ENCODE measurements at regions not wholly inside any gene's neighbourhood (a gene's known extent, or its start where the extent isn't known, plus 50 kb on each side); places are given as distances from the start of the nearest gene placed in this dataset.

DNA sequence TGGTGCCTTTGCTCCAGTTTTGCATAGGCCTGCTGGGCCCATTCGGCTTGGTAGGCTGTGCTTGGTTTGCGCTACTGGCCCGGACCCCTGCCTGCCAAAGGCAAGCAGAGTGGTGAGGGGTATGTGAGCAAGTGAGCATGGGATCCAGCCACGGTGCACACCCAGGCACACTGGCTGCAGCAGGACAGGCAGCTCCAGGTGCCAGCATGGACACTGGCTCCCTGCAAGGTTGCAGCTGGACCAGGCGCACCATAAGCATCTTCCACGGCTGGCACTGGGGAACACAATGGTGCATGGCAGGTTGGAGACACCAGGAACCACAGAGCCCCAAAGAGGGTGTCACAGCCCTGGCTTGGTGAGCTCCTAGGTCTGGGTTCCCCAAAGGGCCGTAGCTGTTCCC, 693.5 kb upstream of the PTBP2 start:
- DNase-seq: no peak

DNA sequence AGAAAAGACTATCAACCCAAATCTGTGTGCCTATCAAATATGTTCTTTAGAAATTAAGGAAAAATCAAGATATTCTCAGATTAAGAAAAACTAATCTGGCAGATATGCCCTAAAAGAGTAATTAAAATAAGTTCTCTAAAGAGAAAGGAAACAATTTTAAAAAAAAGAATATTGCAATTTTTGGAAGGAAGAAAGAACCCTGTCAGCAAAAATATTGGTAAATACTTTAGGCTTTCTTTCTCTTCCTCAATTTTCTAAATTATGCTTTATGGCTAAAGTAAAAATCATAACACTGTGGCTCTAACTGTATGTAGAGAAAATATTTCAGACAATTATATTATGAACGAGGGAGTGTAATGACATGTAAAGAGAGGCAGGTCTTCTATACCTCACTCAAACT, 691.3 kb upstream of the PTBP2 start:
- DNase-seq: no peak

- no peak for DNase-seq
Measured at GRCh38 chr1:96034006-96034405, 687.6 kb upstream of the PTBP2 start.

DNA sequence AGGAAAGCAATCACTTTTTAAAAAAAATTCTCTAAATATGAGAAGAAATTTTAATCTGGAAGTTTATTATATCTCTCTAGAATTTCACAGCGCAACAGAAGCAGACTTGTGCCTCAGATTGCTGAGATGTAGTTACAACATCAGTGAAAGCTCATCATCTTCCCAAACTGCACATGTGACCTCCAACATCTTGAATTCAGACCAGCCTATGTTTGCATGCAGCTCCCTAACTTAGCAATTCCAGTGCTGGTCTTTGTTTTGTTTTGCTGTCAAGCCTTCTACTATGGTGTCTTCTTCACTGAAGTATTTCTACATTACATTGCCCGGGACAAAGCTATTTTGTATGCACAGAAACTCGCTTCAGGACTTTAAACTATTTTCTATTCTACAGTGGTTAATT, 684.8 kb upstream of the PTBP2 start:
- DNase-seq: no peak

GRCh38 chr1:96038636-96039035, 682.9 kb upstream of the PTBP2 start:
- no peak for DNase-seq

- DNase-seq: no peak
Measured at GRCh38 chr1:96039910-96040309, 681.7 kb upstream of the PTBP2 start.

- no peak for DNase-seq
Measured at GRCh38 chr1:96041470-96041869, 680.1 kb upstream of the PTBP2 start.

DNA sequence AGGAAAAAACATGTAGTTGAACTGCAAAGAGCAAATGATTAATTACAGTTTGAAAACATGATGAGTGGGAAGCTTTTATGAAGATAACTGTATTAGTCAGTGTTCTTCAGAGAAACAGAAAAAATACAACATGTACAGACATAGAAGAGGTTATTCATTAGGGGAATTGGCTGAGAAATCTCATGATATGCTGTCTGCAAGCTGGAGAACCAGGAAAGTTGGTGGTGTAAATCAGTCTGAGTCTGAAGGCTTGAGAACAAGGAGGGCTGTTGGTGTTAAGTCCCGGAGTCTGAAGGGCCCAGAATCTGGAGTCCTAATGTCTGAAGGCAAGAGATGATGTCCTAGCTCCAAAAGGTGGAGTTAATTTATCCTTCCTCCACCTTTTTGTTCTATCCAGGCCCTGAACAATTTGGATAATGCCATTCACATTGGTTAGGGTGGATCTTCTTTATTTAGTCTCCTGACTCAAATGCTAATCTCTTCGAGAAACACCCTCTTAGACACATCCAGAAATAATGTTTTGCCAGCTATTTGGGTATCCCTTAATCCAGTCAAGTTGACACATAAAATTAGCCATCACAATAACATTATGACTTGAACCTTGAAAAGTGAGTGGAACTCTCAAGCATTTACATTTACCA, 672.9 kb upstream of the PTBP2 start:
- no peak for DNase-seq

DNA sequence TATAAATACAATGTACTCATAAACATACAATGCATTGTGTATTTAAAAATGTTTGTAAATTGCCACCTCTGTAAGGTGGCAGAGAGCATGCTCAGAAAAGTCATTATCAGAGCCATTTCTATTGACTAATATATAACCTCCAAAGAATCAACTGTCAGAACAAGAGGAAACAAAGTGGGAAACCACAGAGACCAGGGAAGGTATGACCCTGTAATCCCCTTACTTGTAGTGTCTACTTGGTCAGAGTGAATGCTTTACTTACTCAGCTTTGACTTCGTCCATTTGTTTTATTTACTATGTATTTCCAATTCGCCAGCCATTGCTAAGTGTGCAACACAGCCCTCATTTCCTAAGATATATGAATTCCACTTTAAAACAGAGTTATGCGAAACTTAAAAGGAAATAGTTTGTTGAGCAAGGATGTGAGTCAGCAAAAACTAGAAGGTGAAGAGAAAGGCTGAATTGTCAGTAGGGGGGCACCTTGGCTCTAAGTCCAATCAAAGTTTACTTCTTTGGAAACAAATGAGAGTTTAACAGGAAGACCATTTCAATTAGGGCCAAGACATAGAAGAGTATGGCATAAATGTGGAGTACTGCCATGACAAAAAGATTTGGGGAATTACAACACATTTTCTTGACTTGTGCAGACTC, 671.7 kb upstream of the PTBP2 start:
- DNase-seq: no peak

DNA sequence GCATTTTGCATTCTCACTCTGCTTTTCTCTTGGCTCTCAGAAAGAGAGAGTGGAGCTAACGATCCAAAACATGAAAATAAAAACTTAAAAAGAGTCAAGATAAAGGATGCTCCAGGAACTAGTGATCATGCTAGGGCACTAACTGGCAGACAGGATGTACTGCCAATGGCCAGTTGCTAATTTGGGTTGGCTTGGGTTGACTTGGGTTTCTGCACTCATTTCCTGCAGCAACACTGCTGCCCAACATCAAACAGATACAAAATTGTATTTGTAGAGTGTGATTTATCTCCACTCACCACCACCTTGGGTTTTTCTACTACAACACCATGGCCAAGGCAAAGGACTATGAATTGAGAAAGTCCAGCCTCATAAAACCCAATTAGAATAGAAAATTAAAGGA, 662.3 kb upstream of the PTBP2 start:
- DNase-seq: no peak

DNA sequence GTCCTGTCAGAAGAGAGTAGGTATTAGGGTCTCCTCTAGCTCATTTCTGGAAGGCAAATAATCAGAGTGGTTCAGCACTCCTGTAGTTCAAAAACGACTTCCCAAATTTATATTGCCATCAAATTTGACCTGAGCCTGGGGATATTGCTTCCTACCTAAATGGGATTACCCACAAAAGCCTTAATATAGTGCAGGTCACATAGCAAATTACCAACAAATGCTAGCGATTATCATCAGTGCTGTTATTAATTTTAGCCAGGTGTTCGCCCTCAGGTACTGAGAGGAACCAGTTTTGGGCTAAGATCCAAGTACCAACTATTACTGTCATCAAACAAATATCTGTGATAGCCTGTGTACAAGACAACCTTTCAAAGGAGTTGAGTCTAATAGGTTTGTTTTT, 661.8 kb upstream of the PTBP2 start:
- DNase-seq: no peak

- no peak for DNase-seq
Measured at GRCh38 chr1:96060621-96061020, 661.0 kb upstream of the PTBP2 start.

GRCh38 chr1:96072021-96072420, 649.6 kb upstream of the PTBP2 start:
- DNase-seq: no peak

- DNase-seq: no peak
Measured at GRCh38 chr1:96073100-96073499, 648.5 kb upstream of the PTBP2 start.

DNA sequence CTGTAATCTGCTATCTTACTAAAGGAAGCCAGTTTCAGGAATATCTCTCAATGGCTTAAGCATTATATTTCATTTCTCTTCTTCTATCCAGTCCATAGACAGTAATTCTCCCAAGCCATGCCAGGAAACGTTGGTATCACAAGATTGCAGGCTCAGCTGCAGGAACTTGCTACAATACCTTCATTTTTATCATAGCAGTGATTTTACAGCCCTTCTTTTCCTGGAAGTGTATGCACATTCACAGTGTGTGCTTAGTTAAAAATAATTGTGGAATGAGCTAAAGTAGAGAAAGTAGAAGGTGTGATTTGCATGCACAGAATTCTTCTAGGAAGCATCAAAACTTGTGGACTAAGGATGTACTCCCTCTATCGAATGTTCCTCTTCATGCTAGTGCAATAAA, 647.2 kb upstream of the PTBP2 start:
- no peak for DNase-seq

- no peak for DNase-seq
Measured at GRCh38 chr1:96074876-96075577, 646.6 kb upstream of the PTBP2 start.

- DNase-seq: no peak
Measured at GRCh38 chr1:96075704-96076455, 645.7 kb upstream of the PTBP2 start.

GRCh38 chr1:96076589-96076988, 645.0 kb upstream of the PTBP2 start:
- DNase-seq: no peak

- no peak for DNase-seq
Measured at GRCh38 chr1:96079581-96079980, 642.0 kb upstream of the PTBP2 start.

DNA sequence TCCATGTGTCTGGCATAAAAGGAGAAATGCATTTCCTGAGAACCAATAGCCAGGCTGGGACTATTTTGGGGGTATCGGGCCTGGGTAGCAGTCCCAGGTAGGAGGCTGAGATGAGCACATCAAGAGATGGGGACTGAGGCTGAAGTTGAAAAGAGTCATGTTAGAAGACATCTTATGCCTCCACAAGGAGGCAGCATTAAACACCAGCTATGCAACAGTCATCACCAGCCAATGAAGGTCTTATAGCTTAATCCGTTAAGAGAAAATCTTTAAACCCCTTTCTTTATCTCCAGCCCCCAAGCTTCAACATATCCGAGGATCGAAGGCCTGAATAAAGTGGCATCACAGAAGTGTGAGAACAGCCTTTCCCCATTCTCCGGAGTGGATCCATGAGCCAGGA, 640.7 kb upstream of the PTBP2 start:
- DNase-seq: no peak

DNA sequence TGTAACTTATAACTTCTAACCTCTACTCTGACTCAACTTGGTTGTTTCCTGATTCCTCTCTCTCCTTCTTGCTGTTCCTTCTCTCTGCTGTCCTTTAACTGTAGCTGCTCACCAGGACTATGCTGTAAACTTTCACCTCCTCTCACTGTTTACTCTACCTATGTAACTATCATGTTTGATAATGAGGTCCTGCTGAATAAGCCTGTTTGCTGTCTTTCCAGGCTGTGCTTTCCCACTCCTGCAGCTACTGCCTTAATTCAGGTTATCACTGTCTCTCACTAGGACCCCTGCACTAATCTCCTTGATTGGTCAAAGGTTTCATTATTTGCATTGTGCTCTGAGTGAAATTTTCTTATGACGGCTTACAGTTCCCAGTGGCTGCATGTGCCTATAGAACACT, 633.9 kb upstream of the PTBP2 start:
- no peak for DNase-seq

DNA sequence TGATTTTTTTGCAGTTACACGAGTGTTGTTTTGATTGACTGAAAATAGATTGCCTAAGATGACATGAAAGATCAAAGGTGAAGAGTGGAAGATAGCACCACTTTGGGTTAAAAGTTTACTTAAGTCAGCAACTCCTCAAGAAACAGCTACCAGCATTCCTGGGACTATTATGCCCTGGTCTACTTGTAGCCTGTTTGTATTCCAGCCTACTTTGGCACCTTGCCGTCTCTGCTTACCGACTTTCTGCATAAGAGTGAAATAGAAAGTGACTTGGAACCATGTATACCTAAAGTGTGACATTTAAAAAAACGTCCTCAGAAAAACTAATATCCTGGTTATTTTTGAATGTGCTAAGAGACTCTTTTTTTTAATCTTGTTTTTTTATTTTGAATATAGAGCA, 631.5 kb upstream of the PTBP2 start:
- DNase-seq: no peak

- DNase-seq: no peak
Measured at GRCh38 chr1:96095849-96096612, 625.6 kb upstream of the PTBP2 start.

All from midbrain (tissue), 1 donor.